Body of pancreas (tissue), 4 donors: ENCODE measurements at regions not wholly inside any gene's neighbourhood (a gene's known extent, or its start where the extent isn't known, plus 50 kb on each side); places are given as distances from the start of the nearest gene placed in this dataset.

Experiments
- ATAC-seq: fragments of 150-250 bp; one replicate; pipeline ENCODE4 v1.9.1; 2016
- DNase-seq, 4 donors: peaks; one replicate each; pipeline ENCODE4 v3.0.0-alpha.2; 2019
- H3K27ac ChIP-seq, 4 donors: fragments of 200-600 bp; sonication (generic); 1 replicate in 3 of 4; 2 replicates in 1 of 4; pipeline versions ENCODE4 v1.5.1 to v1.6.1; 2016 to 2019; ENCODE audit warnings: mild to moderate bottlenecking in 1 of 4, mixed read lengths in 1 of 4, moderate library complexity in 1 of 4
- H3K27me3 ChIP-seq, 2 donors: fragments of 200-600 bp; sonication (generic); one replicate each; pipeline ENCODE4 v1.6.0; 2016; ENCODE audit warnings: mild to moderate bottlenecking in 1 of 2
- H3K36me3 ChIP-seq, 2 donors: fragments of 200-600 bp; sonication (generic); replicated peaks in 1 of 2; 2 replicates each; pipeline ENCODE4 v1.5.1; 2016; ENCODE audit warnings: low read depth in 2 of 2; ENCODE audit not compliant: insufficient read depth in 1 of 2
- H3K4me1 ChIP-seq: fragments of 200-600 bp; sonication (generic); one replicate; pipeline ENCODE4 v1.6.0; 2016
- H3K4me3 ChIP-seq, 2 donors: fragments of 200-600 bp; sonication (generic); 1 replicate in 1 of 2; 2 replicates in 1 of 2; pipeline ENCODE4 v1.5.1; 2016 to 2019
- H3K9me3 ChIP-seq, 3 donors: fragments of 200-600 bp; sonication (generic); 1 replicate in 2 of 3; 2 replicates in 1 of 3; pipeline ENCODE4 v1.5.1; 2016
- POLR2A ChIP-seq, 3 donors: fragments of 450-650 bp; IDR thresholded peaks; one replicate each; pipeline ENCODE4 v1.6.1; 2016; ENCODE audit warnings: antibody characterized with exemption in 3 of 3, mild to moderate bottlenecking in 2 of 3
- WGBS, 2 donors: methylation state at CpG; one replicate each; pipeline ENCODE4 v1.1.5; 2017; 5-methylcytosine and 5-hydroxymethylcytosine counted together
- intact Hi-C: fragments of 100-400 bp; cut with DNase I; formaldehyde crosslinking; loops from one replicate; pipeline ENCODE4 v1.15.1; 2023
- TF ChIP-seq, protein P1 (sequence below), 7 experiments: fragments of 450-650 bp in 4 of 7; fragments of 200-600 bp in 3 of 7; sonication (generic) in 3 of 7; IDR thresholded peaks; one replicate each; pipeline ENCODE4 v1.5.1; 2016 to 2019; ENCODE audit warnings: antibody characterized with exemption in 7 of 7

DNA sequence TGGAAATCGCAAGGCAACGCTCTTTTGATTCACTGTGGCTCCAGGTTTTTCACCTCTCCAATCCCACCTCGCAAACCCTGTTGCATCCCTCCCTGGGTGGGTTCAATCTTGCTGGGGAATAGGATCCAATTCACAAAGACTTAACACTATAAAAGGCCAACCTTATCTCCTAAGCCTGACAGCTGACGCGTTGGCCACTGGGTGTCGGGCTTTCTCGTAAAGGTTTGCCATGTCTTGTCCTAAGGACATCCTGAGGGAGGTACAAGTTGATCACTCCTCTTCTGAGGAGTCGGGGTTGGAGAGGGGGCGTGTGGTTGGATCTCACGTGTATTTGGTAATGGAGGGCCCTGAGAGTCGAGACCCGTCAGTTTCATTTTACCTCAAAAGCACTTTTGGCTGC lies 112.6 kb upstream of the FZD10 start:
- H3K27ac ChIP-seq = no peak overlapping the region
- no peak overlapping the region for H3K4me3 ChIP-seq
- no peaks in the 10 kb centered on the region for H3K27me3 ChIP-seq
- no peaks in the 10 kb centered on the region for H3K36me3 ChIP-seq
- intact Hi-C loops = loop anchor here (5.0 kb wide), 1 partner anchor 288 kb away; the partner anchor contains the start of gene PIWIL1
- WGBS, 2 donors = 69 to 75% methylated on average over 12 of the region's 12 CpGs
- H3K9me3 ChIP-seq = no peaks in the 10 kb centered on the region
- no peak for DNase-seq
- no peak for ATAC-seq
- no peak for TF ChIP-seq POLR2A (IDR thresholded peaks at IDR 0.05)
- TF ChIP-seq, protein P1, sequence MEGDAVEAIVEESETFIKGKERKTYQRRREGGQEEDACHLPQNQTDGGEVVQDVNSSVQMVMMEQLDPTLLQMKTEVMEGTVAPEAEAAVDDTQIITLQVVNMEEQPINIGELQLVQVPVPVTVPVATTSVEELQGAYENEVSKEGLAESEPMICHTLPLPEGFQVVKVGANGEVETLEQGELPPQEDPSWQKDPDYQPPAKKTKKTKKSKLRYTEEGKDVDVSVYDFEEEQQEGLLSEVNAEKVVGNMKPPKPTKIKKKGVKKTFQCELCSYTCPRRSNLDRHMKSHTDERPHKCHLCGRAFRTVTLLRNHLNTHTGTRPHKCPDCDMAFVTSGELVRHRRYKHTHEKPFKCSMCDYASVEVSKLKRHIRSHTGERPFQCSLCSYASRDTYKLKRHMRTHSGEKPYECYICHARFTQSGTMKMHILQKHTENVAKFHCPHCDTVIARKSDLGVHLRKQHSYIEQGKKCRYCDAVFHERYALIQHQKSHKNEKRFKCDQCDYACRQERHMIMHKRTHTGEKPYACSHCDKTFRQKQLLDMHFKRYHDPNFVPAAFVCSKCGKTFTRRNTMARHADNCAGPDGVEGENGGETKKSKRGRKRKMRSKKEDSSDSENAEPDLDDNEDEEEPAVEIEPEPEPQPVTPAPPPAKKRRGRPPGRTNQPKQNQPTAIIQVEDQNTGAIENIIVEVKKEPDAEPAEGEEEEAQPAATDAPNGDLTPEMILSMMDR (IDR thresholded peaks at IDR 0.05) = no peak
- H3K4me1 ChIP-seq = no peaks in the 10 kb centered on the region

DNA sequence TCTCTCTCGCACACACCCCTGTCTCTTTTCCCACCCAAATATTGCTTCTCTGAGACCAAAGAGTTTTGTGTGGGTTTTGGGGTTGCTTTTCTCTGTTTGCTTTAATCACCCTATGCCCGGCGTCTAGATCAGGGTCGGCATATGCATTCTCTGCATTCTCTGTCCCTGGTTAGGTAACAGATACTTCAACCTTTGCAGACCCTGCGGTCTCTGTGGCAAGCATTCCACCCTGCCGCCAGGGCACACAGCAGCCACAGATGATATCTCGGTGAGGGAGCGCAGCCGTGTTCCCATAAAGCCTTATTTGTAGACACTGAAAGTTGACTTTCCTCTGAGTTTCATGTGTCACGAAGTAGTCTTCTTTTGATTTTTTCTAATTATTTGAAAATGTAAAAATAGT lies 110.4 kb upstream of the FZD10 start:
- H3K4me3 ChIP-seq = no peak overlapping the region
- H3K4me1 ChIP-seq = no peaks in the 10 kb centered on the region
- no peak overlapping the region for H3K27ac ChIP-seq
- 50 to 53% methylated on average over 10 of the region's 10 CpGs for WGBS, 2 donors
- H3K36me3 ChIP-seq = no peaks in the 10 kb centered on the region
- intact Hi-C loops = no loop called here
- no peak for TF ChIP-seq POLR2A (IDR thresholded peaks at IDR 0.05)
- TF ChIP-seq, protein P1 (IDR thresholded peaks at IDR 0.05) = no peak
- H3K27me3 ChIP-seq = no peaks in the 10 kb centered on the region
- no peak for DNase-seq
- no peaks in the 10 kb centered on the region for H3K9me3 ChIP-seq
- ATAC-seq = no peak

DNA sequence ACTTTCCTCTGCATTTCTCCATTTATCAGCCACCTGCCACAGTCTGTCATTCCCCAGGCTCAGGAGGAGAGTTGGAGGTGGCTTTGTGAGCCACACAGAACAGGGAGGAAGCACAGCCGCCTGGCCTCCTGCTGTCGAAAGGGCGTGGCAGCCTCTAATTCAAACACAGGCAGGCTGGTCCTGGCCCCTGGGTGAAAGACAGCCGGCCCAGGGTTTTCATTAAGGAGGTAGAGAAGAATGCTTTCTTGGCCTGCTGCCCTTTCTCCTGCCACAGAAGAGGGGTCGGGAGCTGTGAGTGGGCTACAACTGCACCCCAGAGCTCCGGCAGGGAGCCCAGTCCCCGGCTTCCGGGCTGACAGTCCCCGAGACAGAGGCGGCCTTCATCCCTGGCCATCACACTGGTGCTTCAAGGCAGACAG lies 108.6 kb upstream of the FZD10 start:
- 32 to 33% methylated on average over 7 to 10 of the region's 10 CpGs for WGBS, 2 donors
- Histone ChIP-seq H3K9me3 (no peaks in the 10 kb centered on the region), H3K27ac (no peak overlapping the region), H3K27me3 (no peaks in the 10 kb centered on the region), H3K4me3 (no peak overlapping the region), H3K36me3 (no peaks in the 10 kb centered on the region), H3K4me1 (no peaks in the 10 kb centered on the region)
- ATAC-seq = no peak
- intact Hi-C loops = no loop called here
- TF ChIP-seq POLR2A (IDR thresholded peaks at IDR 0.05) = no peak
- TF ChIP-seq, protein P1 (IDR thresholded peaks at IDR 0.05) = no peak
- no peak for DNase-seq

DNA sequence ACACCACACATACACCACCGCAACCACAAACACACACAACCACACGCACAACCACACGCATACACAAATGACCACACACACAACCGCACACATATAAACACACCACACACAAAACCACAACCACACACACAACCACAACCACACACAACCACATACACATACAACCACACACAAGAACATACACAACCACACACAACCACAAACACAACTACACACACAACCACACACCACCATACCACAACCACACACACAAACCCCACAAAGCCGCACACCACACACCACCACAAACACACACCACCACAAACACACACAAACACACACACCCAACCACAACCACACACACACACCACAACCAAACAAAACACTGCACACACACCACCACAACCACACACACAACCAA lies 107.5 kb upstream of the FZD10 start:
- ATAC-seq = no peak
- no peak for TF ChIP-seq POLR2A (IDR thresholded peaks at IDR 0.05)
- TF ChIP-seq, protein P1 (IDR thresholded peaks at IDR 0.05) = no peak
- intact Hi-C loops = no loop called here
- H3K27me3 ChIP-seq = no peaks in the 10 kb centered on the region
- H3K36me3 ChIP-seq = no peaks in the 10 kb centered on the region
- no peaks in the 10 kb centered on the region for H3K4me1 ChIP-seq
- no peak overlapping the region for H3K27ac ChIP-seq
- no peaks in the 10 kb centered on the region for H3K9me3 ChIP-seq
- no peak overlapping the region for H3K4me3 ChIP-seq
- WGBS, 2 donors = 82 to 87% methylated on average over 5 of the region's 5 CpGs
- DNase-seq = no peak

DNA sequence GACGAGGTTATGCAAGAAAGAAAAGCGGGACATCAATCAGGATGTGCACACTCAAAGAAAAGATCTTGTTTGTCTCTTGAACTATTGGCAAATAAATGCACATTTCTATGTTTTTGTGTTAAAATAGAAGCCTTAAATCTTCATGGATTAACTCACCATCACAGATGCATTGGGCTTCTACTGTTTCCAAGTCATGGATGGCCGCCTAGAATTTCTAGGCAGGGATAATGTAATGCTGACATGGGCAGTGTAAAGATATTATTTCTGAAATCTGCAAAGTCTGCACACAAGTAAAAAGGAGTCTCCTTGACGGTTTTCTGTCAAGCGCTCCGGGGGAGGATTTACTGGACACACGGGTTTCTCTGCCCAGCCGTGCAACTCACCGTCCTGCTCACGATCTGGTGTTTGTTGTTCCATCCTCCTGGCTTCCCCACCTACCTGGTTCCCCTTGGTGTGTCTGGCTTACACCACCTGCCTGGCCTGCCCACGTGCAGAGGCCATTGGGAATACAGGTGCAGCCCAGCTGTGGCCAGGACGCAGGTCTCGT lies 103.3 kb upstream of the FZD10 start:
- TF ChIP-seq, protein P1 (IDR thresholded peaks at IDR 0.05) = no peak
- no peak for TF ChIP-seq POLR2A (IDR thresholded peaks at IDR 0.05)
- H3K27me3 ChIP-seq = no peaks in the 10 kb centered on the region
- no peak overlapping the region for H3K4me3 ChIP-seq
- H3K27ac ChIP-seq = no peak overlapping the region
- no peaks in the 10 kb centered on the region for H3K36me3 ChIP-seq
- H3K4me1 ChIP-seq = no peaks in the 10 kb centered on the region
- ATAC-seq (no peak), DNase-seq (no peak)
- WGBS, 2 donors = 45 to 56% methylated on average over 12 to 13 of the region's 13 CpGs
- H3K9me3 ChIP-seq = no peaks in the 10 kb centered on the region
- intact Hi-C loops = no loop called here
